ENCODE measurements at regions not wholly inside any gene's neighbourhood (a gene's known extent, or its start where the extent isn't known, plus 50 kb on each side); places are given as distances from the start of the nearest gene placed in this dataset.

- TF ChIP-seq, protein P1, sequence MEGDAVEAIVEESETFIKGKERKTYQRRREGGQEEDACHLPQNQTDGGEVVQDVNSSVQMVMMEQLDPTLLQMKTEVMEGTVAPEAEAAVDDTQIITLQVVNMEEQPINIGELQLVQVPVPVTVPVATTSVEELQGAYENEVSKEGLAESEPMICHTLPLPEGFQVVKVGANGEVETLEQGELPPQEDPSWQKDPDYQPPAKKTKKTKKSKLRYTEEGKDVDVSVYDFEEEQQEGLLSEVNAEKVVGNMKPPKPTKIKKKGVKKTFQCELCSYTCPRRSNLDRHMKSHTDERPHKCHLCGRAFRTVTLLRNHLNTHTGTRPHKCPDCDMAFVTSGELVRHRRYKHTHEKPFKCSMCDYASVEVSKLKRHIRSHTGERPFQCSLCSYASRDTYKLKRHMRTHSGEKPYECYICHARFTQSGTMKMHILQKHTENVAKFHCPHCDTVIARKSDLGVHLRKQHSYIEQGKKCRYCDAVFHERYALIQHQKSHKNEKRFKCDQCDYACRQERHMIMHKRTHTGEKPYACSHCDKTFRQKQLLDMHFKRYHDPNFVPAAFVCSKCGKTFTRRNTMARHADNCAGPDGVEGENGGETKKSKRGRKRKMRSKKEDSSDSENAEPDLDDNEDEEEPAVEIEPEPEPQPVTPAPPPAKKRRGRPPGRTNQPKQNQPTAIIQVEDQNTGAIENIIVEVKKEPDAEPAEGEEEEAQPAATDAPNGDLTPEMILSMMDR (conservative IDR thresholded peaks at IDR 0.05): no peak
- no peak for TF ChIP-seq ZFX (IDR thresholded peaks at IDR 0.05)
Measured at GRCh38 chr9:81480828-81481604, 208.3 kb downstream of the TLE1 start.

Measured in C4-2B (cell line).